HG03442 (cell line): ENCODE measurements at regions not wholly inside any gene's neighbourhood (a gene's known extent, or its start where the extent isn't known, plus 50 kb on each side); places are given as distances from the start of the nearest gene placed in this dataset.
"Not testable (repeated sequence)": the region's sequence is repeated elsewhere in the genome, so short reads cannot be mapped to it uniquely, and the experiment has no call there.

Experiments used
- ATAC-seq: cut with Tn5 transposase; IDR thresholded peaks from one replicate; pipeline ENCODE4 v1.9.1; 2021; ENCODE audit warnings: mild to moderate bottlenecking, moderate library complexity; ENCODE audit not compliant: unreplicated experiment

- ATAC-seq, result no peak
Observed at GRCh38 chr16:9603316-9603715, 511.9 kb downstream of the HAPSTR1 start.

- no peak for ATAC-seq
Observed at GRCh38 chr16:9607515-9608230, 516.2 kb downstream of the HAPSTR1 start.

- no peak for ATAC-seq
Observed at GRCh38 chr16:9610727-9611126, 519.3 kb downstream of the HAPSTR1 start.

GRCh38 chr16:9612267-9612666 is 520.8 kb downstream of the HAPSTR1 start:
- no peak for ATAC-seq

- no peak for ATAC-seq
Observed at GRCh38 chr16:9614389-9614788, 522.9 kb downstream of the HAPSTR1 start.

- ATAC-seq, result no peak
Observed at GRCh38 chr16:9622268-9622667, 530.8 kb downstream of the HAPSTR1 start.

- no peak for ATAC-seq
Observed at GRCh38 chr16:9625122-9625521, 533.7 kb downstream of the HAPSTR1 start.

- no peak for ATAC-seq
Observed at GRCh38 chr16:9627427-9627826, 536.0 kb downstream of the HAPSTR1 start.

- ATAC-seq, result no peak
Observed at GRCh38 chr16:9630119-9630518, 538.7 kb downstream of the HAPSTR1 start.

- no peak for ATAC-seq
Observed at GRCh38 chr16:9630985-9631384, 539.5 kb downstream of the HAPSTR1 start.

- no peak for ATAC-seq
Observed at GRCh38 chr16:9633844-9634243, 542.4 kb downstream of the HAPSTR1 start.

GRCh38 chr16:9635150-9635720 is 543.8 kb downstream of the HAPSTR1 start:
- ATAC-seq, result not testable (repeated sequence)

- no peak for ATAC-seq
Observed at GRCh38 chr16:9644258-9644657, 538.0 kb downstream of the GRIN2A start.

- ATAC-seq, result no peak
Observed at GRCh38 chr16:9645911-9646310, 536.3 kb downstream of the GRIN2A start.

GRCh38 chr16:9647981-9648701 is 534.1 kb downstream of the GRIN2A start:
- ATAC-seq, result no peak

- no peak for ATAC-seq
Observed at GRCh38 chr16:9650284-9650683, 531.9 kb downstream of the GRIN2A start.

GRCh38 chr16:9655051-9655450 is 527.2 kb downstream of the GRIN2A start:
- ATAC-seq, result no peak

- no peak for ATAC-seq
Observed at GRCh38 chr16:9657641-9658040, 524.6 kb downstream of the GRIN2A start.

- no peak for ATAC-seq
Observed at GRCh38 chr16:9658164-9658563, 524.1 kb downstream of the GRIN2A start.

- no peak for ATAC-seq
Observed at GRCh38 chr16:9658586-9658985, 523.6 kb downstream of the GRIN2A start.

GRCh38 chr16:9660898-9661297 is 521.3 kb downstream of the GRIN2A start:
- ATAC-seq, result no peak

GRCh38 chr16:9661336-9662017 is 520.8 kb downstream of the GRIN2A start:
- ATAC-seq, result no peak
